AG20443 (cell line): ENCODE measurements at regions not wholly inside any gene's neighbourhood (a gene's known extent, or its start where the extent isn't known, plus 50 kb on each side); places are given as distances from the start of the nearest gene placed in this dataset.
A peak's percentile ranks its signal among the peaks of the same experiment; 100 is the strongest.
"Not testable (repeated sequence)": the region's sequence is repeated elsewhere in the genome, so short reads cannot be mapped to it uniquely, and the experiment has no call there.

Experiments
- DNase-seq: peaks from one replicate; pipeline ENCODE4 v3.0.0; 2012; ENCODE audit warnings: low spot score, mixed read lengths

- DNase-seq = peak; percentile 73
These were observed 201.3 kb downstream of the RBM46 start for GRCh38 chr4:154982187-154983047.

- no peak for DNase-seq
These were observed 202.6 kb downstream of the RBM46 start for GRCh38 chr4:154983714-154984113.

- no peak for DNase-seq
These were observed 203.1 kb downstream of the RBM46 start for GRCh38 chr4:154984148-154984547.

- no peak for DNase-seq
These were observed 203.5 kb downstream of the RBM46 start for GRCh38 chr4:154984616-154985015.

GRCh38 chr4:154985673-154986072 is 204.6 kb downstream of the RBM46 start:
- DNase-seq = peak; percentile 17

- no peak for DNase-seq
These were observed 207.4 kb downstream of the RBM46 start for GRCh38 chr4:154988511-154988910.

- DNase-seq = no peak
These were observed 208.4 kb downstream of the RBM46 start for GRCh38 chr4:154989511-154989910.

GRCh38 chr4:154997866-154998265 is 210.6 kb upstream of the NPY2R start:
- not testable (repeated sequence) for DNase-seq

- peak; percentile 22 for DNase-seq
These were observed 210.2 kb upstream of the NPY2R start for GRCh38 chr4:154998284-154998683.

GRCh38 chr4:154998773-154999172 is 209.7 kb upstream of the NPY2R start:
- no peak for DNase-seq

- no peak for DNase-seq
These were observed 208.4 kb upstream of the NPY2R start for GRCh38 chr4:154999950-155000578.

- no peak for DNase-seq
These were observed 207.2 kb upstream of the NPY2R start for GRCh38 chr4:155001251-155001650.

- peak; percentile 51 for DNase-seq
These were observed 202.9 kb upstream of the NPY2R start for GRCh38 chr4:155005395-155006090.

- DNase-seq = no peak
These were observed 200.7 kb upstream of the NPY2R start for GRCh38 chr4:155007660-155008176.

- DNase-seq = no peak
These were observed 200.0 kb upstream of the NPY2R start for GRCh38 chr4:155008389-155008788.

- DNase-seq = no peak
These were observed 199.1 kb upstream of the NPY2R start for GRCh38 chr4:155009288-155009687.

GRCh38 chr4:155010376-155010775 is 198.1 kb upstream of the NPY2R start:
- no peak for DNase-seq

- no peak for DNase-seq
These were observed 197.2 kb upstream of the NPY2R start for GRCh38 chr4:155011163-155011780.

- DNase-seq = no peak
These were observed 196.0 kb upstream of the NPY2R start for GRCh38 chr4:155012469-155012868.

GRCh38 chr4:155017426-155017825 is 191.0 kb upstream of the NPY2R start:
- DNase-seq = no peak

GRCh38 chr4:155025762-155026457 is 182.5 kb upstream of the NPY2R start:
- DNase-seq = no peak

- no peak for DNase-seq
These were observed 181.7 kb upstream of the NPY2R start for GRCh38 chr4:155026715-155027114.
